ENCODE measurements at regions not wholly inside any gene's neighbourhood (a gene's known extent, or its start where the extent isn't known, plus 50 kb on each side); places are given as distances from the start of the nearest gene placed in this dataset.

GRCh38 chr5:23139338-23140171, 286.4 kb upstream of the CDH12 start:
- TF ChIP-seq, protein P1, sequence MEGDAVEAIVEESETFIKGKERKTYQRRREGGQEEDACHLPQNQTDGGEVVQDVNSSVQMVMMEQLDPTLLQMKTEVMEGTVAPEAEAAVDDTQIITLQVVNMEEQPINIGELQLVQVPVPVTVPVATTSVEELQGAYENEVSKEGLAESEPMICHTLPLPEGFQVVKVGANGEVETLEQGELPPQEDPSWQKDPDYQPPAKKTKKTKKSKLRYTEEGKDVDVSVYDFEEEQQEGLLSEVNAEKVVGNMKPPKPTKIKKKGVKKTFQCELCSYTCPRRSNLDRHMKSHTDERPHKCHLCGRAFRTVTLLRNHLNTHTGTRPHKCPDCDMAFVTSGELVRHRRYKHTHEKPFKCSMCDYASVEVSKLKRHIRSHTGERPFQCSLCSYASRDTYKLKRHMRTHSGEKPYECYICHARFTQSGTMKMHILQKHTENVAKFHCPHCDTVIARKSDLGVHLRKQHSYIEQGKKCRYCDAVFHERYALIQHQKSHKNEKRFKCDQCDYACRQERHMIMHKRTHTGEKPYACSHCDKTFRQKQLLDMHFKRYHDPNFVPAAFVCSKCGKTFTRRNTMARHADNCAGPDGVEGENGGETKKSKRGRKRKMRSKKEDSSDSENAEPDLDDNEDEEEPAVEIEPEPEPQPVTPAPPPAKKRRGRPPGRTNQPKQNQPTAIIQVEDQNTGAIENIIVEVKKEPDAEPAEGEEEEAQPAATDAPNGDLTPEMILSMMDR (conservative IDR thresholded peaks at IDR 0.05 in 1 of 2, IDR thresholded peaks at IDR 0.05 in 1 of 2; ENCODE audit: low read depth in 1 of 2, low read length in 2 of 2): peak in 1 of 2 donors; percentile 66
- TF ChIP-seq EZH2 (IDR thresholded peaks at IDR 0.05; ENCODE audit: low read length, missing control alignments): no peak

Measured in fibroblast of lung (primary cell).